Mesenchymal stem cell (in vitro differentiated cells and primary cell): ENCODE measurements at regions not wholly inside any gene's neighbourhood (a gene's known extent, or its start where the extent isn't known, plus 50 kb on each side); places are given as distances from the start of the nearest gene placed in this dataset.

Source experiments
- DNase-seq: peaks from one replicate; pipeline ENCODE4 v3.0.0-alpha.2; 2013
- H2AFZ ChIP-seq: one replicate; pipeline ENCODE4 v1.6.1; 2013; ENCODE audit warnings: low read depth, mild to moderate bottlenecking, control low read depth, inconsistent platforms, low read length, moderate library complexity
- H2AK5ac ChIP-seq: 2 replicates; pipeline ENCODE4 v1.6.1; 2013; ENCODE audit warnings: low read length, moderate library complexity, mild to moderate bottlenecking, inconsistent platforms; ENCODE audit not compliant: severe bottlenecking
- H2BK120ac ChIP-seq: one replicate; pipeline ENCODE4 v1.6.1; 2013; ENCODE audit warnings: low read depth, mild to moderate bottlenecking, inconsistent platforms, low read length, moderate library complexity
- H2BK12ac ChIP-seq, 2 experiments: one replicate each; pipeline ENCODE4 v1.6.1; 2013; ENCODE audit warnings: inconsistent platforms in 2 of 2, low read length in 2 of 2, mild to moderate bottlenecking in 2 of 2, moderate library complexity in 2 of 2, control low read depth in 1 of 2
- H2BK15ac ChIP-seq: one replicate; pipeline ENCODE4 v1.6.1; 2013; ENCODE audit warnings: mild to moderate bottlenecking, low read depth, inconsistent platforms; ENCODE audit not compliant: poor library complexity, severe bottlenecking
- H2BK5ac ChIP-seq: 2 replicates; pipeline ENCODE4 v1.6.1; 2013; ENCODE audit warnings: low read depth, mild to moderate bottlenecking, low read length, control low read depth, inconsistent platforms; ENCODE audit not compliant: poor library complexity, severe bottlenecking
- H3K14ac ChIP-seq, 2 experiments: one replicate each; pipeline ENCODE4 v1.6.1; 2013; ENCODE audit warnings: inconsistent platforms in 2 of 2, low read length in 2 of 2, control low read depth in 1 of 2, mild to moderate bottlenecking in 1 of 2, moderate library complexity in 1 of 2
- H3K18ac ChIP-seq, 2 experiments: one replicate each; pipeline ENCODE4 v1.6.1; 2013; ENCODE audit warnings: inconsistent platforms in 2 of 2, low read length in 2 of 2, control low read depth in 1 of 2, low read depth in 1 of 2, mild to moderate bottlenecking in 1 of 2
- H3K23ac ChIP-seq, 2 experiments: one replicate each; pipeline ENCODE4 v1.6.1; 2013; ENCODE audit warnings: inconsistent platforms in 2 of 2, low read length in 2 of 2, mild to moderate bottlenecking in 2 of 2, moderate library complexity in 2 of 2, control low read depth in 1 of 2
- H3K27ac ChIP-seq: 2 replicates; pipeline ENCODE4 v1.5.1; 2013; ENCODE audit warnings: mild to moderate bottlenecking, moderate library complexity, low read length, control low read depth, inconsistent platforms; ENCODE audit not compliant: poor library complexity, severe bottlenecking
- H3K27me3 ChIP-seq, 2 experiments: 2 replicates each; pipeline versions ENCODE4 v1.6.1 to v1.7.0; 2013; ENCODE audit warnings: low read length in 2 of 2, mild to moderate bottlenecking in 2 of 2, moderate library complexity in 2 of 2, control low read depth in 1 of 2, inconsistent platforms in 1 of 2; ENCODE audit not compliant: control insufficient read depth in 1 of 2, insufficient read depth in 1 of 2
- H3K36me3 ChIP-seq, 2 experiments: 2 replicates each; pipeline versions ENCODE4 v1.6.1 to v1.7.0; 2013; ENCODE audit warnings: low read length in 2 of 2, control low read depth in 1 of 2, inconsistent platforms in 1 of 2, low read depth in 1 of 2, mild to moderate bottlenecking in 1 of 2; ENCODE audit not compliant: insufficient read depth in 2 of 2, control insufficient read depth in 1 of 2
- H3K4ac ChIP-seq, 2 experiments: one replicate each; pipeline ENCODE4 v1.6.1; 2013; ENCODE audit warnings: inconsistent platforms in 2 of 2, low read length in 2 of 2, mild to moderate bottlenecking in 2 of 2, moderate library complexity in 2 of 2, control low read depth in 1 of 2, low read depth in 1 of 2
- H3K4me1 ChIP-seq: 2 replicates; pipeline ENCODE4 v1.6.1; 2013; ENCODE audit warnings: low read depth, low read length, control low read depth; ENCODE audit not compliant: control insufficient read depth, insufficient read depth
- H3K4me2 ChIP-seq: 2 replicates; pipeline ENCODE4 v1.6.1; 2013; ENCODE audit warnings: low read length, mild to moderate bottlenecking, inconsistent platforms; ENCODE audit not compliant: poor library complexity, severe bottlenecking
- H3K4me3 ChIP-seq, 2 experiments: 2 replicates each; pipeline versions ENCODE4 v1.5.1 to v1.7.0; 2013; ENCODE audit warnings: low read length in 2 of 2, mild to moderate bottlenecking in 2 of 2, control low read depth in 1 of 2, low read depth in 1 of 2; ENCODE audit not compliant: insufficient read depth in 1 of 2
- H3K79me1 ChIP-seq: replicated peaks from 2 replicates; pipeline ENCODE4 v1.6.1; 2013; ENCODE audit warnings: mild to moderate bottlenecking, control low read depth, low read length, inconsistent platforms; ENCODE audit not compliant: poor library complexity, severe bottlenecking
- H3K9ac ChIP-seq: 2 replicates; pipeline ENCODE4 v1.7.0; 2013; ENCODE audit warnings: mild to moderate bottlenecking, low read length, moderate library complexity
- H3K9me3 ChIP-seq: 2 replicates; pipeline ENCODE4 v1.7.0; 2013; ENCODE audit warnings: mild to moderate bottlenecking, low read length; ENCODE audit not compliant: control insufficient read depth
- H4K8ac ChIP-seq: one replicate; pipeline ENCODE4 v1.6.1; 2013; ENCODE audit warnings: inconsistent platforms, mild to moderate bottlenecking, low read length, moderate library complexity
- H4K91ac ChIP-seq: one replicate; pipeline ENCODE4 v1.6.1; 2013; ENCODE audit warnings: mild to moderate bottlenecking, low read length, inconsistent platforms
- WGBS: methylation state at CpG from one replicate; pipeline ENCODE4 v1.1.7; 2013; ENCODE audit warnings: mixed read lengths; 5-methylcytosine and 5-hydroxymethylcytosine counted together

DNA sequence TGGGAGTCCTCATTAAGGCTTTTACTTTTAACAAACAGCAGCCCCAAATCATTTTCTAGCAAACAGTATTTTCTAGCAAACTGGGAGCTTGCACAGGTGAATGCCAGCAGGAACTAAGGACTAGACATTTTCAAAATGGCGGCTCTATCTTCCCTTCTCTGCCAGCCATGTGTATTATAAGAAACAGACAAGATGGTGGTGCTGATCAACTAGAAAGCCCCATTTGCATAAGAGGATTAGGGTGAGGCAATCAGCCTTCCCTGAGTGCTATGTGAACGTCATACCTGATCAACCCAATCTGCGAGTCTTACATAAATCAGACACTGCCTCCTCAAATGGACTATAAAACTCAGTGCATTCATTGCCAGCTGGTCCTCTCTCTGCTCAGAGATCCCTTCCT, 479.6 kb downstream of the IPMK start:
- Histone ChIP-seq H2BK15ac (no peak overlapping the region), H3K18ac (no peak overlapping the region), H3K4me3 (no peak overlapping the region), H3K79me1 (no peaks in the 10 kb centered on the region), H4K91ac (no peak overlapping the region), H3K36me3 (no peaks in the 10 kb centered on the region), H3K4ac (no peak overlapping the region), H3K4me2 (no peak overlapping the region), H2BK120ac (no peak overlapping the region), H3K4me1 (no peaks in the 10 kb centered on the region), H2BK12ac (no peak overlapping the region), H2BK5ac (no peak overlapping the region), H3K23ac (no peak overlapping the region), H3K27me3 (no peaks in the 10 kb centered on the region), H2AK5ac (no peak overlapping the region), H4K8ac (no peak overlapping the region), H2AFZ (no peak overlapping the region), H3K14ac (no peak overlapping the region), H3K27ac (no peak overlapping the region), H3K9me3 (no peaks in the 10 kb centered on the region), H3K9ac (no peak overlapping the region)
- DNase-seq: no peak
- WGBS: 85% methylated on average over 3 of the region's 3 CpGs

DNA sequence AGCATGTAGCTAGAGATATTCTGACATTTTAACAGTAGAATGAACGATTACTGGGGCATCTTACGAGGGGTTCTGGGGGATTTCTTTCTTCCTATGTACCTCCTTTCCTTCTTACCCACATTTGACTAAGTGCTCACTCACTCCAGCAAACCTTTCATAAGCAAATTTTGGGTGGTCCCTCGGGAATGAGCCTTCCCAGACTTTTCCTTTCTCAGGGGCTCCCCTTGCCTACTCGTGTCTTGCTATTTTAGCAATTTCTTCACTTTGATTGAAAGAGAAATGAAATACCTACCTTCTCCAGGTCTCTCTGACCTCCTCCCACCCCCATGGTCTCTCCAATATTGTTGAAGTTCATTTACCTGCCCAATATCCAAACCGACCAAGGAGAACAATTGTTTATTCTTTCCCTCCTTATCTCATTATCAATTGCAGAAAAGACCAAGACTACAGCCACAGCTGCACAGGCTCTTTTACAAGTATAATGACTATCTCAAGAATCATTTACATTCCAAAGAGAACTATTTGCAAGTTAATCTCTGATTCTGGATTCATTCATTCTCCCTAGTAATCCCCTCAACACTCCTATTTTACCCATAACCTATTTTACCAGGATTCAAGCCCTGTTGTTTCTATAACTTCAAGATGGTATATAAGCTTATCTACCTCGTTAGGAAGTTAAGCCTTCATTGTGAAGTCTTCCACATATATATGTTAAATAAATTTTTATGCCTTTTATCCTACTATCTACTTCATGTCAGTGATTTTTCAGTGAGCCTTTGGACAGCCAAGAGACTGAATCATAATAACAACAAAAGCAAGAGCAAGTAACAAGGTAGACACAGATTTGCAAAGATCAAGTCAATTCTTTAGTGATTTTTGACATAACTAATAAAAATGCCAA, 480.6 kb downstream of the IPMK start:
- H3K9ac ChIP-seq: no peak overlapping the region
- no peaks in the 10 kb centered on the region for H3K9me3 ChIP-seq
- H3K79me1 ChIP-seq: no peaks in the 10 kb centered on the region
- H3K14ac ChIP-seq: no peak overlapping the region
- no peak overlapping the region for H2BK12ac ChIP-seq
- no peak overlapping the region for H2BK15ac ChIP-seq
- no peak overlapping the region for H3K4me2 ChIP-seq
- 35% methylated on average over 4 of the region's 6 CpGs for WGBS
- no peak overlapping the region for H3K18ac ChIP-seq
- H3K23ac ChIP-seq: no peak overlapping the region
- no peak overlapping the region for H3K27ac ChIP-seq
- no peaks in the 10 kb centered on the region for H3K36me3 ChIP-seq
- no peak overlapping the region for H2AK5ac ChIP-seq
- no peak overlapping the region for H3K4ac ChIP-seq
- no peak overlapping the region for H2AFZ ChIP-seq
- no peaks in the 10 kb centered on the region for H3K27me3 ChIP-seq
- DNase-seq: no peak
- H4K91ac ChIP-seq: no peak overlapping the region
- H2BK120ac ChIP-seq: no peak overlapping the region
- H4K8ac ChIP-seq: no peak overlapping the region
- H3K4me1 ChIP-seq: no peaks in the 10 kb centered on the region
- no peak overlapping the region for H3K4me3 ChIP-seq
- H2BK5ac ChIP-seq: no peak overlapping the region

DNA sequence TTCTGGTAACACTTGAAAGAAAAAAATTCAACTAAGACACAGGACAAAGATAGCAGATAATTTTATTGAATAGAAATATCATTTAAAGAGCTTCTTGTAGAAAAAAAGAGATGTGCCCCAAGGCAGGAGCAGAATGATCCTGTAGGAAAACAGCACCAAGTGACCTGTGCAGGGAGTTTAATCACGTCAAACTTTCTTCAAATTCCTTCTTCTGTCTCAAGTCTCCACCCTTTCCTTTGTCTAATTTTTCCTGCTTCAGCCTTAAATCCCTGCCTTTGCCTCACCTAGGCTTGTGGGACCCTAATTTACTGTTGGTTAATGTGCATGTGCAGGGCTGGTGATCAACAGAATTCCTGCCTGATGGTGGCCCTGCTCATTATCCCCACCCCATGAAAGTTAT, 481.4 kb downstream of the IPMK start:
- Histone ChIP-seq H3K27ac (no peak overlapping the region), H3K4me3 (no peak overlapping the region), H3K9me3 (no peaks in the 10 kb centered on the region), H4K8ac (no peak overlapping the region), H3K27me3 (no peaks in the 10 kb centered on the region), H3K23ac (no peak overlapping the region), H3K36me3 (no peaks in the 10 kb centered on the region), H4K91ac (no peak overlapping the region), H3K4me2 (no peak overlapping the region), H3K4ac (no peak overlapping the region), H3K4me1 (no peaks in the 10 kb centered on the region), H3K9ac (no peak overlapping the region), H3K18ac (no peak overlapping the region), H2AK5ac (no peak overlapping the region), H3K79me1 (no peaks in the 10 kb centered on the region), H2BK5ac (no peak overlapping the region), H2BK15ac (no peak overlapping the region), H2BK12ac (no peak overlapping the region), H2BK120ac (no peak overlapping the region), H3K14ac (no peak overlapping the region), H2AFZ (no peak overlapping the region)
- 50% methylated on average over 1 of the region's 1 CpG for WGBS
- DNase-seq: no peak

DNA sequence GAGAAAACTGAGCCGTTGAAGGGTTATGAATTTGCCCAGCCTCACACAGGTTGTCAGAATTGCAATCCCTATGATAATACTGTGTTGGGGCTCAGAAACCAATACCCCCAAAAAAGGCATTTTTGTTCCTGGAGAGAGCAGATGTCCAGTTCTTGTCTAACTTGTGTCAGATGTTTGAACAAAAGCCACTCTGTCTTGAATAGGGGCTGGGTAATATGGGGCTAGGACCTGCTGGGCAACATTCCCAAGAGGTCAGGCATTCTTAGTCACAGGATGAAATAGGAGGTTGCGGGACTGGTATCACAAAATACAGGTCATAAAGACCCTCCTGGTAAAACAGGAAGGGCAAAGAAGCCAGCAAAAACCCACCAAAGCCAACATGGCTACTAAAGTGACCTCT, 482.1 kb downstream of the IPMK start:
- no peak overlapping the region for H2AK5ac ChIP-seq
- H3K79me1 ChIP-seq: no peaks in the 10 kb centered on the region
- H3K18ac ChIP-seq: no peak overlapping the region
- no peak overlapping the region for H2BK15ac ChIP-seq
- H3K23ac ChIP-seq: no peak overlapping the region
- H3K4me3 ChIP-seq: no peak overlapping the region
- no peak overlapping the region for H3K14ac ChIP-seq
- H3K9ac ChIP-seq: no peak overlapping the region
- no peak overlapping the region for H4K8ac ChIP-seq
- no peak overlapping the region for H4K91ac ChIP-seq
- H3K27me3 ChIP-seq: no peaks in the 10 kb centered on the region
- 89% methylated on average over 2 of the region's 2 CpGs for WGBS
- no peak for DNase-seq
- H2BK120ac ChIP-seq: no peak overlapping the region
- H3K4ac ChIP-seq: no peak overlapping the region
- H2BK5ac ChIP-seq: no peak overlapping the region
- H2BK12ac ChIP-seq: no peak overlapping the region
- H3K27ac ChIP-seq: no peak overlapping the region
- H2AFZ ChIP-seq: no peak overlapping the region
- no peak overlapping the region for H3K4me2 ChIP-seq
- H3K36me3 ChIP-seq: no peaks in the 10 kb centered on the region
- H3K4me1 ChIP-seq: no peaks in the 10 kb centered on the region
- no peaks in the 10 kb centered on the region for H3K9me3 ChIP-seq
